ENCODE measurements at regions not wholly inside any gene's neighbourhood (a gene's known extent, or its start where the extent isn't known, plus 50 kb on each side); places are given as distances from the start of the nearest gene placed in this dataset.

GRCh38 chr4:116531026-116531425, 554.4 kb downstream of the TRAM1L1 start:
- Histone ChIP-seq H3K9ac (no peak overlapping the region), H3K9me2 (no peaks in the 10 kb centered on the region), H3K4me2 (no peak overlapping the region), H3K27ac (ENCODE audit: low read depth in 2 of 2, low read length in 1 of 2) (no peak overlapping the region), H3K9me3 (no peaks in the 10 kb centered on the region), H3K79me2 (ENCODE audit: insufficient read depth) (no peaks in the 10 kb centered on the region), H3K4me1 (ENCODE audit: control insufficient read depth in 1 of 2, insufficient read depth in 2 of 2, low read depth in 1 of 2, low read length in 1 of 2) (no peaks in the 10 kb centered on the region; a peak in 1 of 4 replicates), H3F3A (replicated peaks; ENCODE audit: insufficient read depth) (no peaks in the 10 kb centered on the region), H3K36me3 (replicated peaks in 1 of 2; ENCODE audit: control insufficient read depth in 1 of 2, insufficient read depth in 2 of 2, low read length in 1 of 2) (no peaks in the 10 kb centered on the region), H4K20me1 (ENCODE audit: insufficient read depth) (no peaks in the 10 kb centered on the region), H2AFZ (ENCODE audit: low read depth) (no peak overlapping the region), H3K27me3 (ENCODE audit: insufficient read depth) (no peaks in the 10 kb centered on the region), H3K4me3 (ENCODE audit: low read depth in 2 of 2, low read length in 1 of 2) (no peak overlapping the region)
- TF ChIP-seq TEAD4 (IDR thresholded peaks at IDR 0.05; ENCODE audit: borderline replicate concordance, insufficient read depth) (no peak), YY1 (IDR thresholded peaks at IDR 0.05; ENCODE audit: low read depth) (no peak), FOXM1 (IDR thresholded peaks at IDR 0.05; ENCODE audit: low read depth) (no peak), TAF1 (IDR thresholded peaks at IDR 0.05; ENCODE audit: borderline replicate concordance, low read depth, low read length) (no peak), REST (IDR thresholded peaks at IDR 0.05; ENCODE audit: low read depth, low read length) (no peak), NRF1 (IDR thresholded peaks at IDR 0.05; ENCODE audit: low read depth, low read length) (no peak), USF1 (IDR thresholded peaks at IDR 0.05; ENCODE audit: borderline replicate concordance, low read depth) (no peak), FOXJ3 (CRISPR knock-in tag; IDR thresholded peaks at IDR 0.05) (no peak), GATA2 (CRISPR knock-in tag; IDR thresholded peaks at IDR 0.05) (no peak), NFIC (IDR thresholded peaks at IDR 0.05; ENCODE audit: borderline replicate concordance) (no peak), EP300 (IDR thresholded peaks at IDR 0.05; ENCODE audit: borderline replicate concordance in 1 of 2, low read depth in 1 of 2, low read length in 1 of 2) (no peak), MEF2A (IDR thresholded peaks at IDR 0.05; ENCODE audit: borderline replicate concordance, low read depth) (no peak), MAX (IDR thresholded peaks at IDR 0.05; ENCODE audit: low read depth) (no peak), RFX5 (IDR thresholded peaks at IDR 0.05; ENCODE audit: low read length) (no peak), SMC3 (IDR thresholded peaks at IDR 0.05; ENCODE audit: low read depth, low read length) (no peak)
- TF ChIP-seq, protein P1, sequence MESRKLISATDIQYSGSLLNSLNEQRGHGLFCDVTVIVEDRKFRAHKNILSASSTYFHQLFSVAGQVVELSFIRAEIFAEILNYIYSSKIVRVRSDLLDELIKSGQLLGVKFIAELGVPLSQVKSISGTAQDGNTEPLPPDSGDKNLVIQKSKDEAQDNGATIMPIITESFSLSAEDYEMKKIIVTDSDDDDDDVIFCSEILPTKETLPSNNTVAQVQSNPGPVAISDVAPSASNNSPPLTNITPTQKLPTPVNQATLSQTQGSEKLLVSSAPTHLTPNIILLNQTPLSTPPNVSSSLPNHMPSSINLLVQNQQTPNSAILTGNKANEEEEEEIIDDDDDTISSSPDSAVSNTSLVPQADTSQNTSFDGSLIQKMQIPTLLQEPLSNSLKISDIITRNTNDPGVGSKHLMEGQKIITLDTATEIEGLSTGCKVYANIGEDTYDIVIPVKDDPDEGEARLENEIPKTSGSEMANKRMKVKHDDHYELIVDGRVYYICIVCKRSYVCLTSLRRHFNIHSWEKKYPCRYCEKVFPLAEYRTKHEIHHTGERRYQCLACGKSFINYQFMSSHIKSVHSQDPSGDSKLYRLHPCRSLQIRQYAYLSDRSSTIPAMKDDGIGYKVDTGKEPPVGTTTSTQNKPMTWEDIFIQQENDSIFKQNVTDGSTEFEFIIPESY (IDR thresholded peaks at IDR 0.05; ENCODE audit: borderline replicate concordance, low read depth): no peak
- no peak for DNase-seq
- ChIA-PET POLR2A (no interaction called here), CTCF (no interaction called here)
- 41% methylated on average over 3 of the region's 3 CpGs for WGBS (ENCODE audit: low lambda C conversion rate)
